ENCODE measurements at regions not wholly inside any gene's neighbourhood (a gene's known extent, or its start where the extent isn't known, plus 50 kb on each side); places are given as distances from the start of the nearest gene placed in this dataset.

- DNase-seq (ENCODE audit: low spot score), result no peak
- CTCF ChIA-PET, result no interaction called here
- H3K36me3 ChIP-seq (ENCODE audit: insufficient read depth, low read length, poor library complexity, severe bottlenecking), result no peaks in the 10 kb centered on the region
- H3K4me3 ChIP-seq (ENCODE audit: low read depth, low read length, poor library complexity, severe bottlenecking), result no peak overlapping the region
- no peak overlapping the region for H3K27ac ChIP-seq (ENCODE audit: low read depth, low read length, poor library complexity, severe bottlenecking)
- intact Hi-C loops (cut with micrococcal nuclease; ENCODE audit: unreplicated experiment), result no loop called here
- no peaks in the 10 kb centered on the region for H3K9me3 ChIP-seq (ENCODE audit: low read depth, low read length, poor library complexity, severe bottlenecking)
- BruUV-seq (replicated peaks), result no TSS peak
- no peaks in the 10 kb centered on the region for H3K27me3 ChIP-seq (replicated peaks; ENCODE audit: insufficient read depth, low read depth, low read length, poor library complexity)
- TF ChIP-seq EZH2 (IDR thresholded peaks at IDR 0.05; ENCODE audit: borderline replicate concordance, low read depth, low read length, poor library complexity, severe bottlenecking) (no peak), CTCF (conservative IDR thresholded peaks at IDR 0.05; ENCODE audit: low read depth, low read length) (no peak)
- no peaks in the 10 kb centered on the region for H3K4me1 ChIP-seq (ENCODE audit: insufficient read depth, low read length, poor library complexity, severe bottlenecking)
- POLR2A ChIA-PET (ENCODE audit: low non-redundant PET), result no interaction called here
These were observed 493.8 kb downstream of the SHQ1 start for GRCh38 chr3:72354486-72354885.

GRCh38 chr3:72353236-72354128 is 494.8 kb downstream of the SHQ1 start:
- no TSS peak for BruUV-seq (replicated peaks)
- Histone ChIP-seq H3K4me1 (ENCODE audit: insufficient read depth, low read length, poor library complexity, severe bottlenecking) (no peaks in the 10 kb centered on the region), H3K27me3 (replicated peaks; ENCODE audit: insufficient read depth, low read depth, low read length, poor library complexity) (no peaks in the 10 kb centered on the region), H3K4me3 (ENCODE audit: low read depth, low read length, poor library complexity, severe bottlenecking) (no peak overlapping the region), H3K36me3 (ENCODE audit: insufficient read depth, low read length, poor library complexity, severe bottlenecking) (no peaks in the 10 kb centered on the region), H3K9me3 (ENCODE audit: low read depth, low read length, poor library complexity, severe bottlenecking) (no peaks in the 10 kb centered on the region), H3K27ac (ENCODE audit: low read depth, low read length, poor library complexity, severe bottlenecking) (no peak overlapping the region)
- TF ChIP-seq CTCF (conservative IDR thresholded peaks at IDR 0.05; ENCODE audit: low read depth, low read length) (no peak), EZH2 (IDR thresholded peaks at IDR 0.05; ENCODE audit: borderline replicate concordance, low read depth, low read length, poor library complexity, severe bottlenecking) (no peak)
- POLR2A ChIA-PET (ENCODE audit: low non-redundant PET), result no interaction called here
- CTCF ChIA-PET, result no interaction called here
- DNase-seq (ENCODE audit: low spot score), result no peak
- intact Hi-C loops (cut with micrococcal nuclease; ENCODE audit: unreplicated experiment), result no loop called here

- TF ChIP-seq EZH2 (IDR thresholded peaks at IDR 0.05; ENCODE audit: borderline replicate concordance, low read depth, low read length, poor library complexity, severe bottlenecking) (no peak), CTCF (conservative IDR thresholded peaks at IDR 0.05; ENCODE audit: low read depth, low read length) (no peak)
- intact Hi-C loops (cut with micrococcal nuclease; ENCODE audit: unreplicated experiment), result no loop called here
- BruUV-seq (replicated peaks), result no TSS peak
- Histone ChIP-seq H3K27ac (ENCODE audit: low read depth, low read length, poor library complexity, severe bottlenecking) (no peak overlapping the region), H3K9me3 (ENCODE audit: low read depth, low read length, poor library complexity, severe bottlenecking) (no peaks in the 10 kb centered on the region), H3K4me1 (ENCODE audit: insufficient read depth, low read length, poor library complexity, severe bottlenecking) (no peaks in the 10 kb centered on the region), H3K36me3 (ENCODE audit: insufficient read depth, low read length, poor library complexity, severe bottlenecking) (no peaks in the 10 kb centered on the region), H3K4me3 (ENCODE audit: low read depth, low read length, poor library complexity, severe bottlenecking) (no peak overlapping the region), H3K27me3 (replicated peaks; ENCODE audit: insufficient read depth, low read depth, low read length, poor library complexity) (no peaks in the 10 kb centered on the region)
- no peak for DNase-seq (ENCODE audit: low spot score)
- POLR2A ChIA-PET (ENCODE audit: low non-redundant PET), result no interaction called here
- CTCF ChIA-PET, result no interaction called here
These were observed 496.1 kb downstream of the SHQ1 start for GRCh38 chr3:72352176-72352575.
